HCEC 1CT (cell line): ENCODE measurements at regions not wholly inside any gene's neighbourhood (a gene's known extent, or its start where the extent isn't known, plus 50 kb on each side); places are given as distances from the start of the nearest gene placed in this dataset.
"Not testable (repeated sequence)": the region's sequence is repeated elsewhere in the genome, so short reads cannot be mapped to it uniquely, and the experiment has no call there.

Source experiments
- DNase-seq: peaks from one replicate; pipeline ENCODE4 v3.0.0-alpha.2; 2017

- DNase-seq, result no peak
Observed at GRCh38 chr20:36082315-36082915, 72.1 kb upstream of the EPB41L1 start.

- DNase-seq, result not testable (repeated sequence)
Observed at GRCh38 chr20:36083200-36083599, 71.3 kb upstream of the EPB41L1 start.

- DNase-seq, result no peak
Observed at GRCh38 chr20:36084356-36084755, 70.2 kb upstream of the EPB41L1 start.

GRCh38 chr20:36084897-36085613 is 69.5 kb upstream of the EPB41L1 start:
- DNase-seq, result peak; percentile 55

GRCh38 chr20:36085686-36086267 is 68.8 kb upstream of the EPB41L1 start:
- DNase-seq, result peak; percentile 80

GRCh38 chr20:36086767-36087166 is 67.8 kb upstream of the EPB41L1 start:
- DNase-seq, result no peak

GRCh38 chr20:36090223-36090622 is 64.3 kb upstream of the EPB41L1 start:
- no peak for DNase-seq

- DNase-seq, result no peak
Observed at GRCh38 chr20:36091561-36092397, 62.8 kb upstream of the EPB41L1 start.

GRCh38 chr20:36092398-36093024 is 62.0 kb upstream of the EPB41L1 start:
- no peak for DNase-seq

GRCh38 chr20:36093025-36093803 is 61.3 kb upstream of the EPB41L1 start:
- DNase-seq, result no peak

- DNase-seq, result no peak
Observed at GRCh38 chr20:36093804-36094145, 60.8 kb upstream of the EPB41L1 start.

- DNase-seq, result no peak
Observed at GRCh38 chr20:36094497-36094896, 60.0 kb upstream of the EPB41L1 start.

- DNase-seq, result no peak
Observed at GRCh38 chr20:36096435-36096834, 58.1 kb upstream of the EPB41L1 start.

GRCh38 chr20:36097337-36098151 is 57.0 kb upstream of the EPB41L1 start:
- no peak for DNase-seq

GRCh38 chr20:36098364-36098763 is 56.2 kb upstream of the EPB41L1 start:
- peak; percentile 63 for DNase-seq

- no peak for DNase-seq
Observed at GRCh38 chr20:36099106-36099505, 55.4 kb upstream of the EPB41L1 start.

- DNase-seq, result no peak
Observed at GRCh38 chr20:36101192-36101591, 53.3 kb upstream of the EPB41L1 start.

- DNase-seq, result no peak
Observed at GRCh38 chr20:36102306-36102705, 52.2 kb upstream of the EPB41L1 start.

- no peak for DNase-seq
Observed at GRCh38 chr20:36102809-36103596, 51.5 kb upstream of the EPB41L1 start.

- no peak for DNase-seq
Observed at GRCh38 chr20:36104244-36104643, 50.3 kb upstream of the EPB41L1 start.
